NB4 (cell line): ENCODE measurements at regions not wholly inside any gene's neighbourhood (a gene's known extent, or its start where the extent isn't known, plus 50 kb on each side); places are given as distances from the start of the nearest gene placed in this dataset.

Experiments used
- DNase-seq: peaks from one replicate; pipeline ENCODE4 v3.0.0; 2010; ENCODE audit warnings: low read depth
- H3K4me3 ChIP-seq: one replicate; pipeline ENCODE4 v1.5.1; 2011; ENCODE audit warnings: mild to moderate bottlenecking, low read depth, low read length, moderate library complexity
- CTCF ChIP-seq: IDR thresholded peaks from one replicate; pipeline ENCODE4 v1.5.1; 2012; ENCODE audit warnings: low read depth, low read length
- MAX ChIP-seq: IDR thresholded peaks from 2 replicates; pipeline ENCODE4 v1.6.1; 2011; ENCODE audit warnings: low read depth, low read length
- MYC ChIP-seq: IDR thresholded peaks from 2 replicates; pipeline ENCODE4 v1.6.1; 2011; ENCODE audit warnings: low read depth, low read length
- POLR2A ChIP-seq: IDR thresholded peaks from 2 replicates; pipeline ENCODE4 v1.6.1; 2011; ENCODE audit warnings: mild to moderate bottlenecking; ENCODE audit not compliant: insufficient read length; ENCODE audit errors: extremely low read depth

- no peak overlapping the region for H3K4me3 ChIP-seq
- no peak for TF ChIP-seq POLR2A
- no peak for DNase-seq
These were observed 246.7 kb downstream of the ALDH8A1 start for GRCh38 chr6:134703206-134703605.

GRCh38 chr6:134702279-134702678, 247.6 kb downstream of the ALDH8A1 start:
- no peak overlapping the region for H3K4me3 ChIP-seq
- no peak for DNase-seq
- no peak for TF ChIP-seq MAX
- TF ChIP-seq CTCF, result no peak
- no peak for TF ChIP-seq POLR2A
- TF ChIP-seq MYC, result no peak

- H3K4me3 ChIP-seq, result no peak overlapping the region
- DNase-seq, result no peak
- no peak for TF ChIP-seq MYC
- no peak for TF ChIP-seq CTCF
- TF ChIP-seq MAX, result no peak
- TF ChIP-seq POLR2A, result no peak
These were observed 248.6 kb downstream of the ALDH8A1 start for GRCh38 chr6:134701301-134701700.

- no peak for DNase-seq
- no peak overlapping the region for H3K4me3 ChIP-seq
- no peak for TF ChIP-seq MYC
- TF ChIP-seq POLR2A, result no peak
- TF ChIP-seq CTCF, result no peak
- TF ChIP-seq MAX, result no peak
These were observed 251.7 kb downstream of the ALDH8A1 start for GRCh38 chr6:134698228-134698627.

- no peak for DNase-seq
- H3K4me3 ChIP-seq, result no peak overlapping the region
- TF ChIP-seq CTCF, result no peak
- TF ChIP-seq POLR2A, result no peak
- TF ChIP-seq MAX, result no peak
- no peak for TF ChIP-seq MYC
These were observed 257.9 kb downstream of the ALDH8A1 start for GRCh38 chr6:134692008-134692407.

- DNase-seq, result no peak
- H3K4me3 ChIP-seq, result no peak overlapping the region
- TF ChIP-seq CTCF, result no peak
- no peak for TF ChIP-seq MYC
- no peak for TF ChIP-seq MAX
- no peak for TF ChIP-seq POLR2A
These were observed 258.7 kb downstream of the ALDH8A1 start for GRCh38 chr6:134691180-134691579.
